Daoy (cell line): ENCODE measurements at regions not wholly inside any gene's neighbourhood (a gene's known extent, or its start where the extent isn't known, plus 50 kb on each side); places are given as distances from the start of the nearest gene placed in this dataset.

Experiments
- DNase-seq: peaks from one replicate; pipeline ENCODE4 v3.0.0-alpha.2; 2015; ENCODE audit warnings: low read depth

DNA sequence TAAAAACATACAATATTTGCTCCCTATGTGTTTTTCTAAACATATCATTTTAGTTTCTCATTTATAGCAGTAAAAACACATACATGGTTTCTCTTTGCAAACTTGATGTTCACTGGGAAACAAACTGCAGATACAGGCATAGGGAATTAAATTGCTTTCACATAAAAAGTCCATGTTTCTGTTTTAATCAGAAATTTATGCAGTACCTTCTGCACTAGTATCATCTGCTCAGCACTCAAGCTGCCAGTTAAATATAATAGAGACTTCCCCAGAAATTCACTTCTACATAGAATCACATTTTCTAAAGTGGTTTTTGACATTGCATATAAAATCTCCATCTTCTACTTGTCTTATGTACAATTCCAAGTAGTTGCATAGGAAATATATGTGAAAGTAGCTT is 1107.3 kb upstream of the NRXN1 start:
- no peak for DNase-seq

GRCh38 chr2:52135235-52135634 is 1103.3 kb upstream of the NRXN1 start:
- no peak for DNase-seq

GRCh38 chr2:52128081-52128480 is 1096.1 kb upstream of the NRXN1 start:
- DNase-seq = no peak

GRCh38 chr2:52127527-52127926 is 1095.6 kb upstream of the NRXN1 start:
- no peak for DNase-seq

DNA sequence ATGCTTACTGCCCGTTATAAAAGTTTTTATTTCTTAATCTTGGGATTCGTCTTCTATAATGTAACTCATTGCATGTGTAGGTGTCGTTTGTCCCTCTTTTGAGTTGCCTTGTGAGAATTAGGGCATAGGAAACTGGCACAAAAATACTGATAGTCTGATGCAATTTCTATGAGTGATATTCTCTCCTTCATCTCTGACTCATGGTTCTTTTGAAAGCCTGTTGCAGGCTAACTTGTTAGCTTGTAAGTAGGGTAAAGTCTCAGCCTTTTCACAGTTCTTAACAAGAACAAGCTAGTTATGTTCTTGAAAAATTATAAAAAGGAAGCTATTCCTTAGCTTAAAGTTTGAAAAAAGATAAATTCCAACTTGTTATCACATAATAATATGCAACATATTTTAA is 1085.4 kb upstream of the NRXN1 start:
- no peak for DNase-seq

- DNase-seq = no peak
Observed at GRCh38 chr2:52115750-52116149, 1083.8 kb upstream of the NRXN1 start.

- DNase-seq = no peak
Observed at GRCh38 chr2:52113338-52113737, 1081.4 kb upstream of the NRXN1 start.

DNA sequence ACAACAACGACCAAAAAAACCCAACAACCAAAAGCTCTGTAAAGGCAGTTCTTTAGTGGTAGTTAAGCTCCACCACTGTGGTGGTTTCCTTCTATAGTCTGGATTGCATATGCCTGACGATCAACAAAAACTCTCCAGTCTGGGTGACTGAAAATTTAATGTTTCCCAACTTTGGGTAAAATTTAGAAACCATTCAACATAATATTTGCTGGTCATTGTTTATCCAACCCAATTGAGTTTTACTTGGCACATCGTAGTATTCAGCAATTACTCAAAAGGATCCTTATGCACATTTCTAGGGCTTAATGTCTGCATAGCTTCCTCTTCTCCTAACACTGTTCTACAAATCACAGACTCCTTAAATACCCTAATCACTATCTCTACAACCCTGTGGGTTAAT is 1080.2 kb upstream of the NRXN1 start:
- DNase-seq = no peak

GRCh38 chr2:52107124-52107523 is 1075.2 kb upstream of the NRXN1 start:
- no peak for DNase-seq

DNA sequence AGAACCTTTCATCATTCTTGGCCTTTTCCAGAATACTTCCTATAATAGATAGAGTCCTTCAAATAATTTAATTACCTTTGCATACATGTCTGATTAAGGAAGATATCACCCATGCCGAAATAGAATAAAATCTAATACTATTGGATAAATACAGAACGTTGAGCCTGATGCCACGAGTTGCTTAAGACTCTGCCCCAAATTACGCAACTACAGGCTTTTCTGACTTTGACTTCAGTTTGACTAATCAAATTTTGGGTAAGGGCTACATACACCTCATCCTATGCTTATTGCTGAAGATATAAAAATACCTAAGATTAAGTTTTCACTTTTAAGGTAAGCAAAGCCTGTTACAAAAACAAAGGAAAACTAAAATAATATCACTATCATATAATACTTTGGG is 1065.1 kb upstream of the NRXN1 start:
- no peak for DNase-seq

DNA sequence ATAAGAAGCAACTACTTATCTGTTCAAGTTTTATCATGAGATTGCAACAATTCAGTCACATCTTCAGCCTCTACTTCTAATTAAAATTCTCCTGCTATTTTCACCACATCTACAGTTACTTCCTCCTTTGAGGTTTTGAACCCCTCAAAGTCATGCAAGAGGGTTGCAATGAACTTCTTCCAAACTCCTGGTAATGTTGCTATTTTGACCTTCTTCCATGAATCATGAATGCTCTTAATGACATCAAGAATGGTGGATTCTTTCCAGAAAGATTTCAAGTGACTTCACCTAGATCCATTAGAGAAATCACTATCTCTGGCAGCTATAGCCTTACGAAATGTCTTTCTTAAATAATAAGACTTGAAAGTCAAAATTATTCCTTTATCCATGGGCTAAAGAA is 1052.8 kb upstream of the NRXN1 start:
- no peak for DNase-seq

DNA sequence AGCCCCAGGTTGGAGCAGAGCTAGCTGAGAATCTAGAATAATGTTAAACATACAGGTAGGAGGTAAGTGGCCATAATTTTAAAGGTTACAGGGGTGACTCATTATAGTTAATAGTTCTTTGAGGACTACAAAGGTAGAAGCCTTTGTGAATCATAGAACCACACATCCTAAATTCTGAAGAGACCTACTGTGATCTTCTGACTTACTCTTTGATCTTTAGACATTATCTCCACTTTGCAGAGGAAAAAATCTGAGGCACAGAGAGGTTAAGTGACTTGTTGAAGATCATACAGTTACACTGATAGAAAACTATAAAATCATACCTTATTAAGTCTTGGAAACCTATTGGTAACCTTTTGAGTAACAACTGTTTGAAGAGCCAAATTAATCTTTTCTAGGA is 1051.3 kb upstream of the NRXN1 start:
- DNase-seq = no peak

DNA sequence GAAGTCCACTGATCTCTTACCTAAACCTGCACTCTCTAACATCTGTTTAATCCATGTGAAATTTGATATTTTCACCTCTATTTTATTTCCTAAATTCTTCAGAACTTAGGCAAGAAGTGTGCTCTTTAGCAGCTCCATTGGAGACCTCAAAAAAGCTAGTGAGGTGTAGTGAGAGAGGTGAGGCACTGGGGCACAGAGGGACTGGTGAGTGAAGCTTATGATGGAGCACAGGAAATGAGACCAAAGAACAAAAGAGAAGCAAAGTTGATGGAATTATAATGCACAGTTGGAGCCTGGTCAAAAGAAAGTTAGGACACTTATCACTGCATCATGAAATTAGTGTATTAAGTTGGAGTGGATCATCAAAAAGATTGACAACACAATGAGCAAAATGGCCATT is 1050.7 kb upstream of the NRXN1 start:
- no peak for DNase-seq

DNA sequence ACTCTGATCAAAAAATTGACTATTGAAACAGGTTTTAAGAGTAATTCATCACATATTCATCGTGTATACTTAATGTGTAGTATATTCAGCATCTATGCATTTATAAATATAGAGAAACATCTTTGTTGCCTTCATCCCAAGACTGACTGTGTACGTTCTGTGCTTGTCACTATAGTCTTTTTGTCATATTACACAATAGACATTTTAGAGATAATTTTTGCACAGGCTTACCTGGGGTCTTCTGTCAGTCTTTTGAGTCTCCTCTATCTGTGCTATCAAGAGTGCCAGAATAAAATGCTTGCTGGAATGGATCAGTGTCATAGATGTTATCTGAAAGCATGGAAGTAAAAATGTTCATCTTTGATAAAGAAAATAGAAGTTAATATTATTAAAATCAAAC is 1047.7 kb upstream of the NRXN1 start:
- no peak for DNase-seq

DNA sequence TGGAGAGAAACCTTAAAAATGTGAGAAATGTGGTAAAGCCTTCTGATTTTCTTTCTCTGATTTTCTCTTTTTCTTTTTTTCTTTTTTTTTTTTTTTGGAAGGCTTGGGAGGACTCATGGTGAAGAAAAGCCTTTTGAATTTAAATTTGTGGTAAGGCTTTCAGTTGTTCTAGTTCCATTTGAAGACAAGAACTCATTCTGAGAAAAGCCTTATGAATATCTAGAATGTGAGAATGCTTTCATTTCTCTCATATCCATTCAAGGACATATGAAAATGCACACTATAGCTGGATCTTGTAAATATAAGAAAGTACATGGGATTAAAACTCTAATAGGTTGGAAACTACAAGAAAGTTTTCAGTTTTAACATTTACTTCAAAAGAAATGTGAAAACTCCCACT is 1045.2 kb upstream of the NRXN1 start:
- DNase-seq = no peak

DNA sequence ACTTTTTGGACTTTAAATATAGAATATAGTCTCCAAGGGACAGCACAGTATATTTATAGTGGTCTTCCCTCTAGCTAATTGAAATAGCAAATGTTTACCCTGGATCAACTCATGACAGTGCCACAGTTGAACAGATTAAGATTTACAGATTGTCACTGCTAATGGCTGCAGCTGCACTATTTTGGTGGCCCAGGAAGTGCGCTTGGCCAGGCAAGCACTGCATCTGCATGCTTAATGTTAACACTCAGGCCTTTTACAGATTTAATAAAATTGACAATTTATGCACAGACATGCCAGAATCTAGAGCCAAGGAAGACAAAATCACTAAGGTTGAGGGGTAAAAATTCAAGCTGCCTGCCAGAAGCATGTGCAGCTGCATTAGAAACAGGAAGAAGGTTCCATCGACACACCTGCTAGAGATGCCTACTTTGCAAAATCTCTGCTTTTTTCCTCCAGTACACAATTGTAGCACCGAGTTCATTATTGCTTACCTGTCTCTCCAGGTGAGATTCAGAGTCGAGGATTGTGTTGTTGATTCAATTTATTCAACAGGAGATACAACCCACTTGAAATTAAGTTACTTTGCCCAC is 1042.3 kb upstream of the NRXN1 start:
- DNase-seq = no peak

DNA sequence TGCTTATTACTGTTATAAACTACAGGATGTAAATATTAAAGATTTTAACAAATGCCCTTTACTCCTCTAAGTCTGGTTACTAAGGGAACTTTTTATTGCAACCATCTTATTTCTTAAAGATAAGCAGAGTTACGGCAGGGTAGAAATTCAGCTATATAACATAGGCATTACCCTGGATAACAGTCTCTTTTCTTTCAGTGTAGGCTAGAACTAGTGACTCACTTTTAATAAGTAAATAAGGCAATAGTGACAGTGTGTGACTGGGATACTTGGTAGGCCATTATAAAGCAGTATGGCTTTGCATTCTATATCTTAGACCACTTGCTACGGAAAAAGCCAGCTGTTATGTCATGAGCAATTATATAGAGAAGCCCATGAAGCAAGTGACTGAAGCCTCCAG is 1041.0 kb upstream of the NRXN1 start:
- DNase-seq = no peak

GRCh38 chr2:52070665-52071064 is 1038.7 kb upstream of the NRXN1 start:
- DNase-seq = no peak

GRCh38 chr2:52064234-52064633 is 1032.3 kb upstream of the NRXN1 start:
- no peak for DNase-seq

- DNase-seq = no peak
Observed at GRCh38 chr2:52054824-52055223, 1022.9 kb upstream of the NRXN1 start.

DNA sequence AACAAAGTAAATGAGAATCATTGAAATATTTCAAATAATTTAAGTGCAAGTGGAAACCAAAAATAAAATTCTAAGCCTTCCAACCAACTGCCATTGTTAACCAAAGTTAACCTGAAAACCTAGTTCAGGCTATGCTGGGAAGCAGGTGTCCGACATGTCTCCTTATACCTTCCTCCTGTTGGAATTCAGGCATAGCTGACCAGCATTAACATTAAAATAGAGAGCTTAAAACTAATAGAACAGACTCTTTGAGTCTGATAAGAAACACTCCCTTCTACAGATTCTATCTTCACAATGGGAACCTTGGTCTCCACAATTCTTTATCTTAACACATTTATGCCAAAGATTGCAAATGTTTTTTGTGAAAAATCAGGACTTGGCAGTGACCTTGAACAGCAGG is 1004.9 kb upstream of the NRXN1 start:
- no peak for DNase-seq

DNA sequence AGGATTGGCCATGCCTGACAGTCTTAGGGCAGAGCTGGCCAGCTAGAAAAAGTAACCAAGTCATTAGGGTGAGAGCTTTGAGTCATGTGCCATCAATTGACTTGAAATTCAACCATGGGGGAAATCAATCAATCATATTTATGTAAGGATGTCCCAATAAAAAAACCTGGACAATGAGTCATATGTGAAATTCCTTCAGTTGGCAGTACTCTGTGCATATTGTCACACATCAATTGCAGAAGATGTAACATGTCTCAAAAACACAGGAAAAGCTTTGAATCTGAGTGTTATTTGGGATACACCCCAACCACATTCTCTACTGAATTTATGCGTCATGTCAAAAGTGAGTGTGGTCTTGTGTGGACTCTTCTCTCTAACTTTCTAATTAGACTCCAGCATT is 1004.1 kb upstream of the NRXN1 start:
- no peak for DNase-seq

- DNase-seq = no peak
Observed at GRCh38 chr2:52035391-52035790, 1003.5 kb upstream of the NRXN1 start.

- DNase-seq = no peak
Observed at GRCh38 chr2:52034706-52035105, 1002.8 kb upstream of the NRXN1 start.

GRCh38 chr2:52022006-52022405 is 990.1 kb upstream of the NRXN1 start:
- no peak for DNase-seq
